HepG2 (cell line): ENCODE measurements at regions not wholly inside any gene's neighbourhood (a gene's known extent, or its start where the extent isn't known, plus 50 kb on each side); places are given as distances from the start of the nearest gene placed in this dataset.
A peak's percentile ranks its signal among the peaks of the same experiment; 100 is the strongest.

Experiments used
- ARID5B ChIP-seq: IDR thresholded peaks from 2 replicates; pipeline ENCODE4 v1.4.0; 2020; ENCODE audit warnings: mild to moderate bottlenecking, missing genetic modification reagents
- ATF2 ChIP-seq: sonication (generic); formaldehyde crosslinking; IDR thresholded peaks from 2 replicates; pipeline ENCODE4 v1.4.0; 2020; ENCODE audit warnings: missing genetic modification reagents
- CEBPB ChIP-seq: IDR thresholded peaks from 2 replicates; pipeline ENCODE4 v1.6.1; 2011; ENCODE audit warnings: low read depth, low read length, improper control_type of control experiment, borderline replicate concordance
- CTCF ChIP-seq: sonication (generic); formaldehyde crosslinking; IDR thresholded peaks from 2 replicates; pipeline ENCODE4 v1.5.0; 2020; ENCODE audit warnings: mild to moderate bottlenecking, missing genetic modification reagents, moderate library complexity
- GPBP1L1 ChIP-seq: sonication (generic); formaldehyde crosslinking; IDR thresholded peaks from 2 replicates; pipeline ENCODE4 v1.5.0; 2020; ENCODE audit warnings: mild to moderate bottlenecking, missing genetic modification reagents
- HES4 ChIP-seq: sonication (generic); formaldehyde crosslinking; IDR thresholded peaks from 2 replicates; pipeline ENCODE4 v1.9.0; 2021; ENCODE audit warnings: mild to moderate bottlenecking, missing genetic modification reagents, borderline replicate concordance
- HMG20A ChIP-seq: IDR thresholded peaks from 2 replicates; pipeline ENCODE4 v1.6.1; 2016; ENCODE audit warnings: borderline replicate concordance
- MBD4 ChIP-seq: IDR thresholded peaks from 2 replicates; pipeline ENCODE4 v1.6.1; 2012; ENCODE audit warnings: low read length, inconsistent platforms, borderline replicate concordance
- MED8 ChIP-seq: sonication (generic); formaldehyde crosslinking; IDR thresholded peaks from 2 replicates; pipeline ENCODE4 v1.8.1; 2023; ENCODE audit warnings: mild to moderate bottlenecking, missing genetic modification reagents; ENCODE audit not compliant: insufficient replicate concordance
- MIER3 ChIP-seq: IDR thresholded peaks from 2 replicates; pipeline ENCODE4 v1.6.1; 2016; ENCODE audit warnings: missing compliant biosample characterization, borderline replicate concordance
- NBN ChIP-seq: fragments of 450-650 bp; conservative IDR thresholded peaks from 2 replicates; pipeline ENCODE4 v1.6.1; 2017
- NCOA5 ChIP-seq: sonication (generic); formaldehyde crosslinking; IDR thresholded peaks from 2 replicates; pipeline ENCODE4 v1.4.0; 2020; ENCODE audit warnings: missing genetic modification reagents
- NFKBIZ ChIP-seq: IDR thresholded peaks from 2 replicates; pipeline ENCODE4 v1.6.1; 2018; ENCODE audit warnings: missing genetic modification reagents, missing compliant biosample characterization
- PCBP1 ChIP-seq: fragments of 200-400 bp; formaldehyde crosslinking; IDR thresholded peaks from 2 replicates; pipeline ENCODE4 v1.6.1; 2017; ENCODE audit warnings: mild to moderate bottlenecking, low read depth, low read length, borderline replicate concordance
- PRMT3 ChIP-seq: sonication (generic); formaldehyde crosslinking; IDR thresholded peaks from 2 replicates; pipeline ENCODE4 v1.8.1; 2022; ENCODE audit warnings: low read depth, mild to moderate bottlenecking, moderate library complexity, missing genetic modification reagents, borderline replicate concordance
- RFX3 ChIP-seq: IDR thresholded peaks from 2 replicates; pipeline ENCODE4 v1.6.1; 2016; ENCODE audit warnings: missing biosample characterization, missing genetic modification reagents
- SMAD9 ChIP-seq: sonication (generic); formaldehyde crosslinking; IDR thresholded peaks from 2 replicates; pipeline ENCODE4 v1.5.1; 2020; ENCODE audit warnings: mild to moderate bottlenecking, missing genetic modification reagents
- THAP11 ChIP-seq: IDR thresholded peaks from 2 replicates; pipeline ENCODE4 v1.6.1; 2016; ENCODE audit warnings: missing biosample characterization, missing genetic modification reagents
- TSC22D2 ChIP-seq: sonication (generic); formaldehyde crosslinking; IDR thresholded peaks from 2 replicates; pipeline ENCODE4 v1.5.1; 2020; ENCODE audit warnings: missing genetic modification reagents, mild to moderate bottlenecking, borderline replicate concordance
- ZMYM2 ChIP-seq: sonication (generic); formaldehyde crosslinking; IDR thresholded peaks from 2 replicates; pipeline ENCODE4 v1.8.0; 2022; ENCODE audit warnings: mild to moderate bottlenecking, missing genetic modification reagents
- ZNF564 ChIP-seq: sonication (generic); formaldehyde crosslinking; IDR thresholded peaks from 2 replicates; pipeline ENCODE4 v1.8.1; 2023; ENCODE audit warnings: mild to moderate bottlenecking, missing genetic modification reagents
- ZNF577 ChIP-seq: sonication (generic); formaldehyde crosslinking; IDR thresholded peaks from 2 replicates; pipeline ENCODE4 v1.4.0; 2020; ENCODE audit warnings: mild to moderate bottlenecking, low read depth, missing genetic modification reagents, borderline replicate concordance
- ZNF780A ChIP-seq: sonication (generic); formaldehyde crosslinking; IDR thresholded peaks from 2 replicates; pipeline ENCODE4 v1.8.0; 2022; ENCODE audit warnings: mild to moderate bottlenecking, missing genetic modification reagents, moderate library complexity
- ZNF784 ChIP-seq: sonication (generic); formaldehyde crosslinking; IDR thresholded peaks from 2 replicates; pipeline ENCODE4 v1.5.1; 2020; ENCODE audit warnings: missing genetic modification reagents, mild to moderate bottlenecking, borderline replicate concordance

- TF ChIP-seq ZNF577 (CRISPR knock-in tag), result no peak
- TF ChIP-seq NBN, result no peak
- TF ChIP-seq TSC22D2 (CRISPR knock-in tag), result no peak
- no peak for TF ChIP-seq PRMT3 (CRISPR knock-in tag)
- no peak for TF ChIP-seq PCBP1
- no peak for TF ChIP-seq ATF2 (CRISPR knock-in tag)
- TF ChIP-seq ZNF780A (CRISPR knock-in tag), result no peak
- TF ChIP-seq THAP11 (CRISPR knock-in tag), result no peak
- no peak for TF ChIP-seq MIER3 (CRISPR knock-in tag)
- TF ChIP-seq NCOA5 (CRISPR knock-in tag), result no peak
- TF ChIP-seq HES4 (CRISPR knock-in tag), result no peak
- TF ChIP-seq GPBP1L1 (CRISPR knock-in tag), result no peak
- no peak for TF ChIP-seq ZMYM2
- no peak for TF ChIP-seq HMG20A (CRISPR knock-in tag)
- TF ChIP-seq CTCF, result peak; percentile 43
- no peak for TF ChIP-seq RFX3 (CRISPR knock-in tag)
- TF ChIP-seq SMAD9, result no peak
- TF ChIP-seq ZNF564 (CRISPR knock-in tag), result no peak
- TF ChIP-seq ZNF784 (CRISPR knock-in tag), result no peak
- TF ChIP-seq ARID5B (CRISPR knock-in tag), result 0 out of 2 replicates have a peak, but pooled peaks have one; percentile 23
- TF ChIP-seq MBD4, result no peak
- no peak for TF ChIP-seq CEBPB
- no peak for TF ChIP-seq NFKBIZ (CRISPR knock-in tag)
- TF ChIP-seq MED8 (CRISPR knock-in tag), result no peak
Observed at GRCh38 chr20:50256577-50256976, 65.9 kb downstream of the CEBPB start (continued).
